C4-2B (cell line): ENCODE measurements at regions not wholly inside any gene's neighbourhood (a gene's known extent, or its start where the extent isn't known, plus 50 kb on each side); places are given as distances from the start of the nearest gene placed in this dataset.
A peak's percentile ranks its signal among the peaks of the same experiment; 100 is the strongest.

Experiments used
- H3K27ac ChIP-seq: fragments of 450-650 bp; 2 replicates; pipeline ENCODE4 v1.5.1; 2017
- CTCF ChIP-seq: fragments of 450-650 bp; conservative IDR thresholded peaks from 2 replicates; pipeline ENCODE4 v1.5.1; 2017; ENCODE audit warnings: mild to moderate bottlenecking
- ZFX ChIP-seq: fragments of 450-650 bp; IDR thresholded peaks from 2 replicates; pipeline ENCODE4 v1.6.1; 2017

GRCh38 chr11:79794484-79795393, 353.9 kb upstream of the TENM4 start:
- no peak overlapping the region for H3K27ac ChIP-seq
- TF ChIP-seq ZFX (no peak), CTCF (no peak)

GRCh38 chr11:79794057-79794456, 353.2 kb upstream of the TENM4 start:
- TF ChIP-seq CTCF = no peak
- TF ChIP-seq ZFX = no peak
- no peak overlapping the region for H3K27ac ChIP-seq

- TF ChIP-seq ZFX (no peak), CTCF (no peak)
- no peak overlapping the region for H3K27ac ChIP-seq
Measured at GRCh38 chr11:79786961-79787360, 346.1 kb upstream of the TENM4 start.

GRCh38 chr11:79783833-79784232, 343.0 kb upstream of the TENM4 start:
- no peak overlapping the region for H3K27ac ChIP-seq
- TF ChIP-seq ZFX (no peak), CTCF (no peak)

GRCh38 chr11:79768343-79768742, 327.5 kb upstream of the TENM4 start:
- no peak for TF ChIP-seq ZFX
- no peak for TF ChIP-seq CTCF

GRCh38 chr11:79762279-79762921, 321.6 kb upstream of the TENM4 start:
- TF ChIP-seq ZFX (no peak), CTCF (peak; percentile 30)
- H3K27ac ChIP-seq = no peak overlapping the region

More at GRCh38 chr11:79768343-79768742, 327.5 kb upstream of the TENM4 start:
- no peak overlapping the region for H3K27ac ChIP-seq

GRCh38 chr11:79758325-79758724, 317.5 kb upstream of the TENM4 start:
- TF ChIP-seq ZFX (no peak), CTCF (no peak)
- no peak overlapping the region for H3K27ac ChIP-seq
